GM23338 (cell line): ENCODE measurements at regions not wholly inside any gene's neighbourhood (a gene's known extent, or its start where the extent isn't known, plus 50 kb on each side); places are given as distances from the start of the nearest gene placed in this dataset.

Experiments
- CREB1 ChIP-seq: fragments of 250-450 bp; sonication (Bioruptor Pico); IDR thresholded peaks from 2 replicates; pipeline ENCODE4 v1.5.0; 2020; ENCODE audit warnings: low read depth, mild to moderate bottlenecking, moderate library complexity
- CTCF ChIP-seq, 2 experiments: fragments of 200-600 bp in 1 of 2; sonication (generic) in 1 of 2; conservative IDR thresholded peaks; 2 replicates each; pipeline versions ENCODE4 v1.5.1 to v1.6.1; 2016 to 2017; ENCODE audit warnings: antibody characterized with exemption in 2 of 2, low read depth in 2 of 2, mild to moderate bottlenecking in 2 of 2, moderate library complexity in 1 of 2
- ETS1 ChIP-seq: IDR thresholded peaks from 2 replicates; pipeline ENCODE4 v1.6.1; 2016; ENCODE audit warnings: antibody characterized with exemption
- EZH2 ChIP-seq: fragments of 200-600 bp; sonication (generic); IDR thresholded peaks from one replicate; pipeline ENCODE4 v1.8.0; 2017; ENCODE audit warnings: antibody characterized with exemption, mild to moderate bottlenecking, low read depth; ENCODE audit not compliant: unreplicated experiment
- EZH2phosphoT487 ChIP-seq: fragments of 200-600 bp; sonication (generic); IDR thresholded peaks from one replicate; pipeline ENCODE4 v1.8.1; 2018; ENCODE audit warnings: antibody characterized with exemption; ENCODE audit not compliant: unreplicated experiment
- JUNB ChIP-seq: IDR thresholded peaks from one replicate; pipeline ENCODE4 v1.6.1; 2016; ENCODE audit warnings: antibody characterized with exemption; ENCODE audit not compliant: unreplicated experiment
- NANOG ChIP-seq: IDR thresholded peaks from 2 replicates; pipeline ENCODE4 v1.6.1; 2016; ENCODE audit warnings: antibody characterized with exemption, borderline replicate concordance
- POLR2AphosphoS5 ChIP-seq: IDR thresholded peaks from 2 replicates; pipeline ENCODE4 v1.6.1; 2016; ENCODE audit warnings: antibody characterized with exemption, low read depth
- REST ChIP-seq: IDR thresholded peaks from one replicate; pipeline ENCODE4 v1.6.1; 2018; ENCODE audit warnings: antibody characterized with exemption; ENCODE audit not compliant: unreplicated experiment
- ZNF331 ChIP-seq: fragments of 250-450 bp; sonication (Bioruptor Pico); IDR thresholded peaks from 2 replicates; pipeline ENCODE4 v1.5.0; 2020; ENCODE audit warnings: low read depth, mild to moderate bottlenecking, moderate library complexity

GRCh38 chr17:45663772-45664171 lies 120.3 kb upstream of the CRHR1 start:
- TF ChIP-seq EZH2: no peak
- TF ChIP-seq CTCF (conservative IDR thresholded peaks at IDR 0.05; ENCODE audit: low read depth in 2 of 2): no peak
- no peak for TF ChIP-seq NANOG
- no peak for TF ChIP-seq EZH2phosphoT487
- TF ChIP-seq REST: no peak
- TF ChIP-seq POLR2AphosphoS5: no peak
- TF ChIP-seq CREB1 (CRISPR knock-in tag): no peak
- TF ChIP-seq ETS1: no peak
- TF ChIP-seq ZNF331 (CRISPR knock-in tag): no peak
- no peak for TF ChIP-seq JUNB
